ENCODE measurements at regions not wholly inside any gene's neighbourhood (a gene's known extent, or its start where the extent isn't known, plus 50 kb on each side); places are given as distances from the start of the nearest gene placed in this dataset.

- Histone ChIP-seq H3K9ac (no peak overlapping the region), H3K9me3 (ENCODE audit: low read depth) (no peaks in the 10 kb centered on the region), H3K4me3 (no peak overlapping the region), H3K4me1 (peaks cover 11% of the 10 kb centered on the region), H3F3A (ENCODE audit: low read depth) (no peaks in the 10 kb centered on the region), H3K4me2 (no peak overlapping the region), H3K27ac (no peak overlapping the region), H3K36me3 (no peaks in the 10 kb centered on the region), H3K79me2 (ENCODE audit: low read depth) (no peaks in the 10 kb centered on the region), H4K20me1 (ENCODE audit: low read depth) (no peaks in the 10 kb centered on the region), H2AFZ (replicated peaks) (no peak overlapping the region), H3K27me3 (no peaks in the 10 kb centered on the region)
- no peak overlapping the region for H3K4me3 Mint-ChIP-seq
- H3K9me3 Mint-ChIP-seq: no peaks in the 10 kb centered on the region
- H3K27me3 Mint-ChIP-seq (ENCODE audit: insufficient read depth, low read depth): peaks cover 3% of the 10 kb centered on the region
- H3K36me3 Mint-ChIP-seq: no peaks in the 10 kb centered on the region
- no peak overlapping the region for H3K27ac Mint-ChIP-seq
- H3K4me1 Mint-ChIP-seq: peaks cover 11% of the 10 kb centered on the region
- TF ChIP-seq CTCF (IDR thresholded peaks at IDR 0.05): no peak
- TF ChIP-seq EZH2phosphoT487 (IDR thresholded peaks at IDR 0.05): no peak
- no peak for TF ChIP-seq EZH2 (IDR thresholded peaks at IDR 0.05)
- peak; percentile 63 for DNase-seq (ENCODE audit: low spot score)
Observed at GRCh38 chr9:118473521-118473920, 769.3 kb downstream of the TLR4 start.

GRCh38 chr9:118478752-118479151 lies 774.5 kb downstream of the TLR4 start:
- no peaks in the 10 kb centered on the region for H3K9me3 ChIP-seq (ENCODE audit: low read depth)
- no peak overlapping the region for H3K4me3 ChIP-seq
- H2AFZ ChIP-seq (replicated peaks): no peak overlapping the region
- Mint-ChIP-seq H3K9me3 (no peaks in the 10 kb centered on the region), H3K27me3 (ENCODE audit: insufficient read depth, low read depth) (peaks cover 3% of the 10 kb centered on the region), H3K36me3 (no peaks in the 10 kb centered on the region), H3K4me3 (no peak overlapping the region), H3K4me1 (peaks cover 5% of the 10 kb centered on the region), H3K27ac (no peak overlapping the region)
- H3K27me3 ChIP-seq: no peaks in the 10 kb centered on the region
- TF ChIP-seq EZH2 (IDR thresholded peaks at IDR 0.05): no peak
- H3K79me2 ChIP-seq (ENCODE audit: low read depth): no peaks in the 10 kb centered on the region
- H3K36me3 ChIP-seq: no peaks in the 10 kb centered on the region
- H4K20me1 ChIP-seq (ENCODE audit: low read depth): no peaks in the 10 kb centered on the region
- no peak overlapping the region for H3K4me2 ChIP-seq
- DNase-seq (ENCODE audit: low spot score): no peak
- no peaks in the 10 kb centered on the region for H3F3A ChIP-seq (ENCODE audit: low read depth)
- H3K9ac ChIP-seq: no peak overlapping the region
- H3K4me1 ChIP-seq: peaks cover 9% of the 10 kb centered on the region
- H3K27ac ChIP-seq: no peak overlapping the region

GRCh38 chr9:118482306-118482705 lies 778.1 kb downstream of the TLR4 start:
- Histone ChIP-seq H3K9ac (no peak overlapping the region), H3K36me3 (no peaks in the 10 kb centered on the region), H3K4me1 (peaks cover 6% of the 10 kb centered on the region), H3K4me3 (no peak overlapping the region), H3K9me3 (ENCODE audit: low read depth) (no peaks in the 10 kb centered on the region), H3F3A (ENCODE audit: low read depth) (no peaks in the 10 kb centered on the region), H3K27ac (no peak overlapping the region), H2AFZ (replicated peaks) (no peak overlapping the region), H3K4me2 (peak overlapping the region; percentile 1), H3K27me3 (no peaks in the 10 kb centered on the region), H4K20me1 (ENCODE audit: low read depth) (no peaks in the 10 kb centered on the region), H3K79me2 (ENCODE audit: low read depth) (no peaks in the 10 kb centered on the region)
- Mint-ChIP-seq H3K9me3 (no peaks in the 10 kb centered on the region), H3K27ac (no peak overlapping the region), H3K36me3 (no peaks in the 10 kb centered on the region), H3K4me3 (no peak overlapping the region), H3K27me3 (ENCODE audit: insufficient read depth, low read depth) (no peaks in the 10 kb centered on the region), H3K4me1 (no peaks in the 10 kb centered on the region)
- DNase-seq (ENCODE audit: low spot score): peak; percentile 74
- TF ChIP-seq EZH2phosphoT487 (IDR thresholded peaks at IDR 0.05): no peak
- TF ChIP-seq CTCF (IDR thresholded peaks at IDR 0.05): no peak
- TF ChIP-seq EZH2 (IDR thresholded peaks at IDR 0.05): no peak

DNA sequence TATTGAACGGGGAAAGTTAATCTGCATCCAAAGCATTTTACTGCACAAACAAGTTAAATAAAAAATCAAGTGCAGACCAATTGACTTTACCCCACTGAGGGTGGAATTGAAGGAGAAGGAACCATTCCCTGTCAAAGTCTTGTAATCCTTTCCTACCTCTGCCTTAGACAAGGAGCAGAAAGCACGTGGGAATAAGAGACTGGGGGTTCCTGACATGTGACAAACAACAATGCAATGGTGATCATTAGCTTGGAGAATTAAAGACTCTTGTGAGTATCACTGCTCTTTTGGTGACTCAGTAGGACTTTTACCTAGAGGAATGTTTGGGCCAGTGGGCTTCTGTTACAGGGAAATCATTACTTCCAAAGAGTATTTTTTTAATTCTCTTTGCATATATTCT lies 779.5 kb downstream of the TLR4 start:
- Histone ChIP-seq H3K27ac (no peak overlapping the region), H3F3A (ENCODE audit: low read depth) (no peaks in the 10 kb centered on the region), H3K4me1 (peaks cover 6% of the 10 kb centered on the region), H3K36me3 (no peaks in the 10 kb centered on the region), H3K9ac (no peak overlapping the region), H2AFZ (replicated peaks) (no peak overlapping the region), H4K20me1 (ENCODE audit: low read depth) (no peaks in the 10 kb centered on the region), H3K4me3 (no peak overlapping the region), H3K27me3 (no peaks in the 10 kb centered on the region), H3K4me2 (no peak overlapping the region), H3K9me3 (ENCODE audit: low read depth) (no peaks in the 10 kb centered on the region), H3K79me2 (ENCODE audit: low read depth) (no peaks in the 10 kb centered on the region)
- Mint-ChIP-seq H3K36me3 (no peaks in the 10 kb centered on the region), H3K27me3 (ENCODE audit: insufficient read depth, low read depth) (peaks cover 3% of the 10 kb centered on the region), H3K27ac (no peak overlapping the region), H3K9me3 (no peaks in the 10 kb centered on the region), H3K4me3 (no peak overlapping the region), H3K4me1 (no peaks in the 10 kb centered on the region)
- TF ChIP-seq EZH2phosphoT487 (IDR thresholded peaks at IDR 0.05) (no peak), CTCF (IDR thresholded peaks at IDR 0.05) (no peak), EZH2 (IDR thresholded peaks at IDR 0.05) (no peak)
- peak; percentile 4 for DNase-seq (ENCODE audit: low spot score)
